Endothelial cell of umbilical vein (primary cell): ENCODE measurements at regions not wholly inside any gene's neighbourhood (a gene's known extent, or its start where the extent isn't known, plus 50 kb on each side); places are given as distances from the start of the nearest gene placed in this dataset.
"Not testable (repeated sequence)": the region's sequence is repeated elsewhere in the genome, so short reads cannot be mapped to it uniquely, and the experiment has no call there.

Experiments
- BruUV-seq: library from RNA; stranded (reverse); fragments of 400-500 nt; replicated peaks from 2 replicates; lab custom pipeline; 2021; lab: Mats Ljungman, UMichigan
- CTCF ChIA-PET: fragments of 300-600, 350-600 bp; sonication (Branson Sonifier 250); formaldehyde crosslinking; loops from one replicate; lab custom pipeline; 2021; ENCODE audit warnings: antibody characterized with exemption, inconsistent platforms; lab: Charles Lee
- POLR2A ChIA-PET: fragments of 300-600, 350-600 bp; sonication (Branson Sonifier 250); formaldehyde crosslinking; loops from one replicate; lab custom pipeline; 2021; ENCODE audit warnings: antibody characterized with exemption, inconsistent platforms; lab: Charles Lee
- DNase-seq: peaks from one replicate; pipeline ENCODE4 v3.0.0-alpha.2; 2011; ENCODE audit warnings: low read depth, low spot score
- FAIRE-seq: peaks from 2 replicates; lab custom pipeline; 2011; peaks lifted over from hg19 to GRCh38; lab: Jason Lieb, UNC
- H2AFZ ChIP-seq: 2 replicates; pipeline ENCODE4 v1.6.0; 2012; ENCODE audit warnings: low read depth, low read length, control low read depth, inconsistent platforms
- H3K27ac ChIP-seq: 2 replicates; pipeline ENCODE4 v1.5.1; 2011; ENCODE audit warnings: low read depth, mild to moderate bottlenecking, control low read depth, low read length, moderate library complexity; ENCODE audit not compliant: insufficient read depth
- H3K27me3 ChIP-seq, 2 experiments: 2 replicates each; pipeline versions ENCODE4 v1.6.0 to v1.6.1; 2011; ENCODE audit warnings: low read length in 2 of 2, mixed read lengths in 1 of 2; ENCODE audit not compliant: control insufficient read depth in 2 of 2, insufficient read depth in 2 of 2
- H3K36me3 ChIP-seq, 2 experiments: 2 replicates in 1 of 2; 3 replicates in 1 of 2; pipeline ENCODE4 v1.5.1; 2011; ENCODE audit warnings: low read length in 2 of 2, mild to moderate bottlenecking in 1 of 2, moderate library complexity in 1 of 2; ENCODE audit not compliant: control insufficient read depth in 2 of 2, insufficient read depth in 2 of 2; ENCODE audit errors: extremely low read depth in 1 of 2
- H3K4me1 ChIP-seq: 3 replicates; pipeline ENCODE4 v1.5.1; 2011; ENCODE audit warnings: mild to moderate bottlenecking, low read length; ENCODE audit not compliant: control insufficient read depth, insufficient read depth; ENCODE audit errors: extremely low read depth
- H3K4me2 ChIP-seq: 2 replicates; pipeline ENCODE4 v1.6.1; 2011; ENCODE audit warnings: low read length, control low read depth, mixed read lengths; ENCODE audit not compliant: insufficient read depth
- H3K4me3 ChIP-seq, 3 experiments: fragments of 200-600 bp in 1 of 3; sonication (generic), shearing (Covaris generic) in 1 of 3; replicated peaks in 1 of 3; 2 replicates each; pipeline ENCODE4 v1.5.1; 2011 to 2016; ENCODE audit warnings: control low read depth in 3 of 3, low read length in 3 of 3, mild to moderate bottlenecking in 2 of 3, inconsistent platforms in 1 of 3, low read depth in 1 of 3, moderate library complexity in 1 of 3; ENCODE audit not compliant: insufficient read depth in 1 of 3
- H3K79me2 ChIP-seq: 2 replicates; pipeline ENCODE4 v1.6.0; 2012; ENCODE audit warnings: low read length, inconsistent platforms; ENCODE audit not compliant: control insufficient read depth, insufficient read depth
- H3K9ac ChIP-seq: replicated peaks from 2 replicates; pipeline ENCODE3; 2011; ENCODE audit warnings: low read length, control low read depth; ENCODE audit not compliant: insufficient read depth; ENCODE audit errors: extremely low read depth
- H3K9me1 ChIP-seq: replicated peaks from 3 replicates; pipeline ENCODE4 v1.6.0; 2011; ENCODE audit warnings: mild to moderate bottlenecking, low read length; ENCODE audit not compliant: control insufficient read depth, insufficient read depth; ENCODE audit errors: extremely low read depth
- H3K9me3 ChIP-seq: replicated peaks from 2 replicates; pipeline ENCODE4 v1.5.1; 2012; ENCODE audit warnings: low read length, inconsistent platforms; ENCODE audit not compliant: control insufficient read depth, insufficient read depth
- H4K20me1 ChIP-seq: replicated peaks from 2 replicates; pipeline ENCODE3; 2011; ENCODE audit warnings: mild to moderate bottlenecking, low read length; ENCODE audit not compliant: control insufficient read depth, insufficient read depth; ENCODE audit errors: extremely low read depth
- EZH2 ChIP-seq: IDR thresholded peaks from 2 replicates; pipeline ENCODE4 v1.6.1; 2012; ENCODE audit warnings: borderline replicate concordance, low read depth, mild to moderate bottlenecking, moderate library complexity, low read length, inconsistent platforms; ENCODE audit not compliant: severe bottlenecking
- FOS ChIP-seq: IDR thresholded peaks from 2 replicates; pipeline ENCODE4 v1.6.1; 2011; ENCODE audit warnings: mild to moderate bottlenecking, low read length, moderate library complexity, borderline replicate concordance; ENCODE audit not compliant: insufficient read depth
- GATA2 ChIP-seq: IDR thresholded peaks from 2 replicates; pipeline ENCODE4 v1.7.0; 2011; ENCODE audit warnings: low read depth, mild to moderate bottlenecking, moderate library complexity, mixed read lengths, low read length; ENCODE audit not compliant: insufficient read length, insufficient read depth
- JUN ChIP-seq: IDR thresholded peaks from 2 replicates; pipeline ENCODE4 v1.6.1; 2011; ENCODE audit warnings: borderline replicate concordance, low read depth; ENCODE audit not compliant: insufficient read length, insufficient read depth
- MYC ChIP-seq: IDR thresholded peaks from one replicate; pipeline ENCODE4 v1.6.1; 2011; ENCODE audit warnings: mild to moderate bottlenecking, low read depth, low read length
- POLR2A ChIP-seq: IDR thresholded peaks from 2 replicates; pipeline ENCODE4 v1.6.1; 2012; ENCODE audit warnings: low read depth, mild to moderate bottlenecking, control low read depth, low read length
- POLR2AphosphoS5 ChIP-seq: IDR thresholded peaks from 2 replicates; pipeline ENCODE4 v1.6.1; 2012; ENCODE audit warnings: low read depth, mild to moderate bottlenecking, control low read depth, low read length, moderate library complexity; ENCODE audit not compliant: insufficient read depth
- dilution Hi-C: fragments of 300-500 bp; cut with MboI; formaldehyde crosslinking; loops from one replicate; pipeline ENCODE4 v1.15.0; 2019; ENCODE audit warnings: low sequenced_read_pairs; ENCODE audit not compliant: extremely low pct_ligation_motif_present
- intact Hi-C: fragments of 100-400 bp; cut with micrococcal nuclease; formaldehyde crosslinking; loops from one replicate; pipeline ENCODE4 v1.10.0; 2022
- TF ChIP-seq, protein P1 (sequence below), 2 donors: IDR thresholded peaks; 1 replicate in 1 of 2; 2 replicates in 1 of 2; pipeline ENCODE4 v1.5.1; 2011; ENCODE audit warnings: low read length in 2 of 2, mild to moderate bottlenecking in 2 of 2, moderate library complexity in 2 of 2, control low read depth in 1 of 2, inconsistent platforms in 1 of 2, low read depth in 1 of 2; ENCODE audit not compliant: insufficient read depth in 1 of 2; ENCODE audit errors: extremely low read depth in 1 of 2
- TF ChIP-seq, protein P2 (sequence below): IDR thresholded peaks from 2 replicates; pipeline ENCODE4 v1.6.1; 2011; ENCODE audit not compliant: insufficient read depth, insufficient read length

DNA sequence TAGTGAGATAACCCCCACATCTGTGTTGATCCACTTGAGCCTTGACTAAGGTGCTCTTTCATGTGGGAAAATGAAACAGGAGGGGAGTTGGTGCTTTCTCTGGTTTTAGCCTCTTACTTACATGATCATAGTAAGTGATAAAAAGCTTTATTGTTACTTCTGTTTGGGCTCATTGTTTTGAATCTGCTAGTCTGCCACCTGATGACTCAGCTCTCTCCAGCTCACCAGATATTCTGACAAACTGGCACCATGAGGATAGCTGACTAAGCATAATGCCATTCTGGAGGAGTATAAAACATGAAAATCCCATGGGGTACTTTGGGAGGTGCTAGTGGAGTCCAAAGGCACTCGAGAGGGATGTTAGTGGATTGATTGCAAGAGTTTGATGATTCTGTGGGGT, 824.0 kb downstream of the RAPGEF2 start:
- Histone ChIP-seq H2AFZ (no peak overlapping the region), H3K4me3 (no peak overlapping the region), H3K79me2 (no peaks in the 10 kb centered on the region), H3K9ac (no peak overlapping the region), H3K9me1 (no peaks in the 10 kb centered on the region), H3K27me3 (no peaks in the 10 kb centered on the region), H4K20me1 (no peaks in the 10 kb centered on the region), H3K9me3 (no peaks in the 10 kb centered on the region), H3K27ac (no peak overlapping the region), H3K4me1 (no peaks in the 10 kb centered on the region), H3K36me3 (no peaks in the 10 kb centered on the region), H3K4me2 (no peak overlapping the region)
- no TSS peak for BruUV-seq
- POLR2A ChIA-PET: no interaction called here
- no peak for DNase-seq
- TF ChIP-seq MYC: no peak
- no peak for FAIRE-seq
- dilution Hi-C loops: no loop called here
- intact Hi-C loops: no loop called here
- CTCF ChIA-PET: no interaction called here

DNA sequence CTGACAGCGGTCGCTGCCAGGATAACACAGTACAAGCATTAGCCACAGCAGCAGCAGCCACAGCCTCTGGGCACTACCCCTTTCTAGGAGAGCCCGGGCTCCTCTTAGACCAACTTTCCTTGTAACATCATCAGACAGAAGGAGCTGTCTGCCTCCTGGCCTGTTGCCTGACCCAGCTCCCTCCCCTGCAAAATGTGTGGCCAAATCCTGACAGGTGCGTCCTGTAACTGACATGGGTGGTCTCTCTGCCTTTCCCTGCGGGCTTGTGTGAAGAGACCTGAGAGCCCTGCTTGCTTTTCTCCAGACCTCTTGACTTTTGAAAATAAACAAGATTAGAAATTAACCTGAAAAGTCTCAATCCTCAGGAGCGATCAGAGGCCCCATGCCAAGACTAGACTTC, 824.9 kb downstream of the RAPGEF2 start:
- FAIRE-seq (no peak), DNase-seq (no peak)
- intact Hi-C loops: no loop called here
- H2AFZ ChIP-seq: no peak overlapping the region
- H3K4me3 ChIP-seq: no peak overlapping the region
- no peaks in the 10 kb centered on the region for H3K27me3 ChIP-seq
- no peaks in the 10 kb centered on the region for H3K79me2 ChIP-seq
- H3K27ac ChIP-seq: no peak overlapping the region
- no peaks in the 10 kb centered on the region for H3K4me1 ChIP-seq
- ChIA-PET POLR2A (no interaction called here), CTCF (no interaction called here)
- no peaks in the 10 kb centered on the region for H3K36me3 ChIP-seq
- dilution Hi-C loops: no loop called here
- no peaks in the 10 kb centered on the region for H3K9me1 ChIP-seq
- no TSS peak for BruUV-seq
- no peaks in the 10 kb centered on the region for H4K20me1 ChIP-seq
- H3K9me3 ChIP-seq: no peaks in the 10 kb centered on the region
- no peak overlapping the region for H3K9ac ChIP-seq
- H3K4me2 ChIP-seq: no peak overlapping the region
- no peak for TF ChIP-seq GATA2
- TF ChIP-seq FOS: no peak
- TF ChIP-seq POLR2AphosphoS5: no peak
- no peak for TF ChIP-seq POLR2A
- TF ChIP-seq MYC: no peak
- TF ChIP-seq, protein P1, sequence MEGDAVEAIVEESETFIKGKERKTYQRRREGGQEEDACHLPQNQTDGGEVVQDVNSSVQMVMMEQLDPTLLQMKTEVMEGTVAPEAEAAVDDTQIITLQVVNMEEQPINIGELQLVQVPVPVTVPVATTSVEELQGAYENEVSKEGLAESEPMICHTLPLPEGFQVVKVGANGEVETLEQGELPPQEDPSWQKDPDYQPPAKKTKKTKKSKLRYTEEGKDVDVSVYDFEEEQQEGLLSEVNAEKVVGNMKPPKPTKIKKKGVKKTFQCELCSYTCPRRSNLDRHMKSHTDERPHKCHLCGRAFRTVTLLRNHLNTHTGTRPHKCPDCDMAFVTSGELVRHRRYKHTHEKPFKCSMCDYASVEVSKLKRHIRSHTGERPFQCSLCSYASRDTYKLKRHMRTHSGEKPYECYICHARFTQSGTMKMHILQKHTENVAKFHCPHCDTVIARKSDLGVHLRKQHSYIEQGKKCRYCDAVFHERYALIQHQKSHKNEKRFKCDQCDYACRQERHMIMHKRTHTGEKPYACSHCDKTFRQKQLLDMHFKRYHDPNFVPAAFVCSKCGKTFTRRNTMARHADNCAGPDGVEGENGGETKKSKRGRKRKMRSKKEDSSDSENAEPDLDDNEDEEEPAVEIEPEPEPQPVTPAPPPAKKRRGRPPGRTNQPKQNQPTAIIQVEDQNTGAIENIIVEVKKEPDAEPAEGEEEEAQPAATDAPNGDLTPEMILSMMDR (IDR thresholded peaks at IDR 0.05; ENCODE audit: extremely low read depth in 1 of 2, insufficient read depth in 1 of 2, low read depth in 1 of 2, low read length in 2 of 2): no peak
- TF ChIP-seq, protein P2, sequence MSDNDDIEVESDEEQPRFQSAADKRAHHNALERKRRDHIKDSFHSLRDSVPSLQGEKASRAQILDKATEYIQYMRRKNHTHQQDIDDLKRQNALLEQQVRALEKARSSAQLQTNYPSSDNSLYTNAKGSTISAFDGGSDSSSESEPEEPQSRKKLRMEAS: no peak
- TF ChIP-seq EZH2: no peak
- TF ChIP-seq JUN: no peak

DNA sequence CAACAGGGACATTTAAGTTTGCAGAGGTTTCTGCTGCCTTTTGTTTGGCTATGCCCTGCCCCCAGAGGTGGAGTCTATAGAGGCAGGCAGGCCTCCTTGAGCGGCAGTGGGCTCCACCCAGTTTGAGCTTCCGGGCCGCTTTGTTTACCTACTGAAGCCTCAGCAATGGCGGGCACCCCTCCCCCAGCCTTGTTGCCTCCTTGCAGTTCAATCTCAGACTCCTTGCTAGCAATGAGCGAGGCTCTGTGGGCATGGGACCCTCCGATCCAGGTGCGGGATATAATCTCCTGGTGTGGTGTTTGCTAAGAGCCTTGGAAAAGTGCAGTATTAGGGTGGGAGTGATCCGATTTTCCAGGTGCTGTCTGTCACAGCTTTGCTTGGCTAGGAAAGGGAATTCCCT, 831.7 kb downstream of the RAPGEF2 start:
- H3K4me3 ChIP-seq, dilution Hi-C loops, intact Hi-C loops: not testable (repeated sequence)

More for the DNA sequence above, 831.7 kb downstream of the RAPGEF2 start:
- H4K20me1 ChIP-seq, FAIRE-seq, H3K9ac ChIP-seq, H3K27ac ChIP-seq, H2AFZ ChIP-seq, H3K27me3 ChIP-seq, H3K79me2 ChIP-seq, CTCF ChIA-PET, DNase-seq, POLR2A ChIA-PET, BruUV-seq, H3K36me3 ChIP-seq, H3K9me3 ChIP-seq, H3K4me1 ChIP-seq, H3K4me2 ChIP-seq, H3K9me1 ChIP-seq: not testable (repeated sequence)
